GM18870 (cell line): ENCODE measurements at regions not wholly inside any gene's neighbourhood (a gene's known extent, or its start where the extent isn't known, plus 50 kb on each side); places are given as distances from the start of the nearest gene placed in this dataset.

Experiments used
- ATAC-seq: cut with Tn5 transposase; IDR thresholded peaks from one replicate; pipeline ENCODE4 v1.9.1; 2021; ENCODE audit warnings: moderate library complexity; ENCODE audit not compliant: unreplicated experiment

DNA sequence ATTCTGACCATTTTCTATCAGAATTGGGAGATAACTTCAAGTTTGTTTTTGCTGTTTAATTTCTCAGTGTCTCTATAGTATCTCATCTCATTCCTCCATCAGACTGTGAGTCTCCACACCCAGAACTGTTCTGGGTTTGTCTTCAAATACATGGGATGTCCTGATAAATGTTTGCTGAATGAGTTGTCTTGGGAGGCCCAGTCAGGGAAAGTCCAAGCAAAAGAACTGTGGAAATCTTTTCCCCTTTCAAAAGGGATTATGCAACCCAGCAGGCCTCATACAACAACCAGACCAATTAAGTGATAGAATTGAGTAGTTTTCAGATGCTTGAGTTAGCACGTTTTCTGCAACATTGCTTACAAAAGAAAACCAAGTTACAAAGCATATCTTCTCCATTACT, 324.4 kb downstream of the BRINP1 start:
- no peak for ATAC-seq

DNA sequence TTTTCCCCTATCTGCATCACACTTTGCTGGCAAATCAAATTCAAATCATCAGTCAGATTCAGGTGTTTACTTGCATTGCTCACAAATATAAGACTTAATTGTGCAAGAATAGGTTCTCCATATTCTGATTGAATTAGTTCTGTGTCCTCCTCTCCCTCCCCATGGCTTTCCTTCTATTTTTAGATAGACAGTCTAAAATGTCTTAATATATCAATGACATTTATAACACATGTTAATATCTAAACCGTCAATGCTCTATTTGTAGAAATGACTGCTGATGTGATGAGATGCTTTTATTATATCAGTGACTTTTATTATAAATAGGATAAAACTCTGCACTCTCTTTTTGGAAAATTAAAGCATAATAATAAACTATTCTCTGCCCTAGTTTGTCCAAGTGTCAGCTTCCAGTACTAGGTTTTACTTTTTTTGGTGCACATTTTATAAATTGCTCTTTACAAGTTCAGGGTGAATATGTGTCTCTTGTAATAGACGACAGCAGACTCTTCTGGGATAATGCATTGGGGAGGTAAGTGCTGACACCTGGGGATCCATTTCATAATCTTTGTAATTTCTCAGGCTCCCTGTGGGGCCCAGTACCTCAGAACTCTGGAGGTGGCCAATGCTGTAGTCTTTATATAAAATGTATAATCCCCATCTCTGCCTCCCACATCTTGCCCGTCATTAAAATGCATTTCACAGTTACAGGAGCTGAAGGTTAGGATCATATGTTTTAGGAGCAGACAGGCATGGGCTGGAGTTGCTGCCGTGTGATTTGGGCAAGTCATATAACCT, 321.5 kb downstream of the BRINP1 start:
- ATAC-seq: no peak

- no peak for ATAC-seq
These were observed 319.0 kb downstream of the BRINP1 start for GRCh38 chr9:119050281-119050680.

GRCh38 chr9:119052339-119053030, 316.8 kb downstream of the BRINP1 start:
- no peak for ATAC-seq

- ATAC-seq: no peak
These were observed 316.2 kb downstream of the BRINP1 start for GRCh38 chr9:119053070-119053469.

DNA sequence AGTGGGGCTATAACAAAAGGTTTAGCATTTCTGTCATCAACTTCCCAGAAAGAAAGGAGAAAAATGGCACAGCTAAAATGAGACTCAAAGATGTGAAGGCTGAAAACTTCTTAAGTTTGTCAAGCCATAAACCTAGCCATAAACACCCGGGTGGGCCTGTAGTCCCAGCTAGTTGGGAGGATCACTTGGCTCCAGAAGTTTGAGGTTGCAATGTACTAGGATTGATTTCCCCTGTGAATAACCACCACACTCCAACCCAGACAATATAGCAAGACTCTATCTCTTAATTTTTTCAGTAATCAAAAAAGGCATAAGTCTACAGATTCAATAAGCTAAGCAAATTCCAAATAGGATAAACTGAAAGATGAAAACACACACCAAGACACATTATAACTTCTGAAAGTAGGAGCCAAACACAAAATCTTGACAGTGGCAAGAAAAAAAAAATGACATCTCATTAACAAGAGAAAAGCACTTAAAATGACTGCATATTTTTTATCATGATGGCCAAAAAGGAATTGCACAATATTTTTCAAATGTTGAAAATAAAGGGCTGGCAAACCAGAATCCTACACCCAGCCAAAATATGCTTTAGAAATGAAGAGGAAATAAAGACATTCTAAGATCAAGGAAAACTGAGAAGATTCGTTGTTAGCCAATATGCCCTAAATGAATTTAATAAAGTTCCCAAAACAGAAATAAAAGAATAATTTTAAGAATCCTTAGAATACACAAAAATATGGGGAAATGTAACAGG, 308.4 kb downstream of the BRINP1 start:
- ATAC-seq: no peak

DNA sequence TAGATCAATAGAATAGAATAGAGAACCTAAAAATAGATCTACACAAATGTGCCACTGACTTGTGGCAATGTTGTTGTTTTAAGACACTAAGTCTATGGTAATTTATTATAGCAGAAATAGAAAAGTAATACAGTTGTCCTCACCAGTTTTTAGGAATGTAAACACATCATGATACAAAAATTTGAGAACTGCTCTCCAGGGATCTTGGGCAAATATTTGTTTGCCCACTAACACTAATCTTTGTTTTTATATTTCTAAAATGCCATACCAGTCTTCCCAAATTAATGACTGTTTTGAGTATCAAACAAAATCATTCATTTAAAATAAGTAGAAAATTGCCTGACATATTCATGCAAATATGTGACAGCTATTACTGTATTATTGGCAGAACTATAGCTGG, 297.6 kb downstream of the BRINP1 start:
- ATAC-seq: no peak

GRCh38 chr9:119074017-119074416, 295.2 kb downstream of the BRINP1 start:
- peak; percentile 50 for ATAC-seq

GRCh38 chr9:119078015-119078414, 291.2 kb downstream of the BRINP1 start:
- no peak for ATAC-seq

DNA sequence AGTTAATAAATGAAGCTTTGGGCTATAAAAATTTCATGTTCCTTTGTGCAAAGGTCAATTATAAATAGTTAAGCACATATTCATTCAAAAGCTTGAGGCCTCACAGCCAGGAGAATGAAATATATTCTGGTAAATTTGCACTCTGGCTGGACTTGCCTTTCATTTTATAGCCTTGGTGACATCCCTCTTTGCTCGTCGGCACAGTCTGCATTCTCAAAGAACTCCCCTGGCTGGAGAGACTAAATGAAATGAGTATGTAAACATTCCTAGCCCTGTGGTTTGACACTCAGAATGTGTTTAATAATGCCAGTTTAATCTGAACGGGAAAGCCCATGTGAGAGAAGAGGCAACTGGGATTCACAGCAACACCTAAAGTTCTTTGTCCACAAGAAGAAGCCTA, 285.6 kb downstream of the BRINP1 start:
- ATAC-seq: no peak

- no peak for ATAC-seq
These were observed 282.6 kb downstream of the BRINP1 start for GRCh38 chr9:119086590-119086989.

- ATAC-seq: no peak
These were observed 281.2 kb downstream of the BRINP1 start for GRCh38 chr9:119088002-119088547.

GRCh38 chr9:119091074-119091473, 278.2 kb downstream of the BRINP1 start:
- ATAC-seq: no peak

DNA sequence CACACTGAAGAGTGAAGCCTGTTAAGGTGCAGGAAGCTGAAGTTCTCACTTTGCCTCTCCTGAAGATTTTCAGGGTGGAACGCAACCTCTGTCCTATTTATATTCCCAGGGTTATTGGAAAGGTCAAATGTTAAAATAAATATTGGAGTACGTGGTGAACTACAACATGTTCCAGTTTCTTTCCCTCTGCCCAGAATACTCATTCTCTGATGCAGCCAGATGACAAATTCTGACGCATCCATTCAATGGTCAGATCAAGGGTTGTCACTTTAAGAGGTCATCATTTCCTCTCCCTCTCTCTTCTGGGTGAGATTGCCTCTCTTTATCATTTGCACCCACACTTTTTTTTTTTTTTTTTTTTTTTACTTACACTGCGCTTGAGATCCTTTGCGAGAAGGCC, 277.1 kb downstream of the BRINP1 start:
- ATAC-seq: no peak

DNA sequence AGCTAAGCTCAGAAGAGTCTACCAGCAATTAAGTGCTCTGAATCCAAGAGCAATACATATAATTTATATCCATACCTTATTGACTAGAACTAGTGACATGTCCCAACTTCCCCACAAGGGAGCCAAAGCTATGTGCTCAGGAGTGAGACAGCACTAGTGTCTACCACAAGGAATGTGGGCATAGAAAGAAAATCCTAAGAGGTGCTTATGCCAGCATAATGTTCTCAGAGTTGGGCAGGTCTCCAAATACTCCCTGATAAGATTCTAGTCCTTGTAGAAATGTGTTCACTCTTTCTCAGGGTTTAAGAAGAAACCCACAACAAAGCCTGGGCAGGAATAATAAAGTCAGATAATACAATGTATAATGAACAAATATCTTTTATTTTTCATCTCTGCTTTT, 275.1 kb downstream of the BRINP1 start:
- no peak for ATAC-seq

- ATAC-seq: peak; percentile 90
These were observed 274.2 kb downstream of the BRINP1 start for GRCh38 chr9:119095072-119095471.

DNA sequence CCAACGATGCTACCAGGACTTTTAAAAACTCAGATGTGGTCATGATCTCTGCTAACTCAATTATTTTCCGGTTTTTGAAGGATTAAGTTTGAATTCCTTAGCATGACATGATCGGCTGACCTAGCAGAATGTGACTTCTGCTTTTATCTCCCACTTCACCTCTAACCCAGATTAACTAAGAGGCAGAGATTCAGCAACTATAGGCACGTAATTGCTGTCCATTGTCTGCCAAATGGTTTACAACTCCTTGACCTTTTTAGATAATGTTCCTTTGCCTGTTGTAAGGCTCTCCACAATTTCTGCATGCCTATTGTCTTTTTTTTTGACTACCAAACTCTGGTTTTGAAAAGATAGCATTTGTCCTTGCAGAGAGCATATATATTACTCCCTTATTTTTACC, 268.2 kb downstream of the BRINP1 start:
- ATAC-seq: no peak

GRCh38 chr9:119114681-119115080, 254.6 kb downstream of the BRINP1 start:
- no peak for ATAC-seq
